Erythroblast (primary cell): ENCODE measurements at regions not wholly inside any gene's neighbourhood (a gene's known extent, or its start where the extent isn't known, plus 50 kb on each side); places are given as distances from the start of the nearest gene placed in this dataset.

Experiments used
- DNase-seq, 2 experiments: peaks; one replicate each; lab custom pipeline; 2025; lab: John Stamatoyannopoulos, UW
- GATA1 ChIP-seq: IDR thresholded peaks from 2 replicates; pipeline ENCODE4 v1.6.1; 2011; ENCODE audit warnings: low read depth, mild to moderate bottlenecking, control low read depth, low read length, moderate library complexity
- POLR2A ChIP-seq: IDR thresholded peaks from 2 replicates; pipeline ENCODE4 v1.6.1; 2011; ENCODE audit warnings: mild to moderate bottlenecking, low read length

DNA sequence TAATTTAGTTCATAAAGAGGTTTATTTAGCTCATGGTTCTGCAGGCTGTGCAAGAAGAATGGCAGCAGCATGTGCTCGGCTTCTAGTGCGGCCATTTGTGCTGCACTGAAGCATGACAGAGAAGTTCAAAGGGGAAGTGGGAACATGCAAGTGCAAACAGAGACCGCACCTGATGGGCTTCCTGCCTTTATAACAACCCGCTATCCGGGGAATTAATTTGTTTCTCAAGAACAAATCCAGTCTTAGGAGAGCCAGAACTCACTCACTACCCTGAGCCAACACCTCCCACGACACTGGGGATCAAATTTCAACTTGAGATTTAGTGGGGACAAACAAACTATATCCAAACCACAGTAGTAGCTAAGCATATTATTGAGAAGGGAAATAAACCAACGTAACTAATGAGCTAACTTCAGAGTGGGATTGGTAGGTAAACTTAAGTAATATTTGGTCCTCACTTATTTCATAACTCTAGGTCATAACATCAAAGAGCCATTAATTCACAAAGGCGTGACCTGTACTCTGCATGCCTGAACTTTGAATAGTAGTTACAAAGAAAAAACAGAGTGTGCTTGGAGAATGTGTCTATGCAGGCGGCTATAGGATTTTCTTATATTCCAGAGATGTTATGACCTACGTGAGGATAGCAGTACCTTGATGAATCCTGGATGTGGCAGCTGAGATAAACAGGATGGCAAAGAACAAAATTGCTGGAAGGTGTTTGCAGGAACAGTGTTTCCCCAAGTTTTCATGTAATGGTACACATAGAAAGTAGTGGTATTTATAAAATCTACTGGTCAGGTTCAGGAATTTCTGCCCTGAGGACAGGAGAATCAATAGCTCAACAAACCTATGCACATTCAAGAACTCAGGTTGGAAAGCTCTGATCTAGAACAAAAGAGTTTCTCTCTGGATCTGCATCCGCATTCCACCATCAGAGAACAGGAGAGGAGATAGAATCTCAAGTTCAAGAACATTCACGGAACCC lies 845.9 kb upstream of the ID2 start:
- TF ChIP-seq GATA1, result no peak
- TF ChIP-seq POLR2A, result no peak
- no peak for DNase-seq

DNA sequence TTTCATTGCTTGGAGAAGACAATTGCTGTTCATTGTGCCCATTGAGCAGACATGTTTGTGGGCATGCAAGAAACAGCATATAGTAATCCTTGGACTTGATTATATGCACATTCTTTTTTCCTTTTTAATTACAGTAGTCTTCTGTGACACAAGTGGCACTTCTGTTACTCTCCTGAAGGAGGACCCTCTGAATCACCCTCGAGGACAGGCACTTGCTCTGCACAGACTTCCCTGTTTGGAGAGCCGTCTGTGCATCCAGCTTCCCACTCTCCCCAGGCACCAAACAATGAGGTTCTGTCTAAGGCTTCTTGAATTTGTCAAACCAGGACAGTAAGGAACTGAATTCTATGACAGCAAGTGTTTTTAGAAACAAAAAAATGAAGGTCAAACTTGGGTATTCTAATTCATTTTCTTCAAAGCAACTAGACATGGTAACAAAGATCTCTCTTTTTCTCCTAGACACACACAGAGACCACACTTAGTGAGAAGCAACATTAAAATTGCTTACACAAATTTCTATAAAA lies 844.6 kb upstream of the ID2 start:
- DNase-seq, result no peak

DNA sequence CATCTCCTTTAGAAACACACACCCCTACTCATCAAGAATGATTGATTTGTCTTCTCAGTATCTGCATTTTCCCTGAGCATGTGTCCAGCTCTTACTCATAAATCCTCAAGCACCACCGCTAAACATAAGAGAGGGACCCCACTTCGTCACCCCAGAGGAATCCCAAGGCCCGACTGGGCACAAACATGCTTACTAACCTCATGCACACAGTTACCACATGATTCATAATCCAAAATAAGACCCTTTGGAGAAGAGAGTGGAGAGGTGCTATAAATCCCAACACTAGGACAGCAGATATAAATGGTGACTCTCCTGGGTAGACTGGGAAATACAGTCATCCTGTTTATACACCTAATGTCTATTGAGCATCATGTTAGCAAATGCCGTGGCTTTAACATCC lies 843.2 kb upstream of the ID2 start:
- TF ChIP-seq GATA1, result no peak
- no peak for DNase-seq

More for the DNA sequence above, 844.6 kb upstream of the ID2 start:
- TF ChIP-seq GATA1 (no peak), POLR2A (no peak)

DNA sequence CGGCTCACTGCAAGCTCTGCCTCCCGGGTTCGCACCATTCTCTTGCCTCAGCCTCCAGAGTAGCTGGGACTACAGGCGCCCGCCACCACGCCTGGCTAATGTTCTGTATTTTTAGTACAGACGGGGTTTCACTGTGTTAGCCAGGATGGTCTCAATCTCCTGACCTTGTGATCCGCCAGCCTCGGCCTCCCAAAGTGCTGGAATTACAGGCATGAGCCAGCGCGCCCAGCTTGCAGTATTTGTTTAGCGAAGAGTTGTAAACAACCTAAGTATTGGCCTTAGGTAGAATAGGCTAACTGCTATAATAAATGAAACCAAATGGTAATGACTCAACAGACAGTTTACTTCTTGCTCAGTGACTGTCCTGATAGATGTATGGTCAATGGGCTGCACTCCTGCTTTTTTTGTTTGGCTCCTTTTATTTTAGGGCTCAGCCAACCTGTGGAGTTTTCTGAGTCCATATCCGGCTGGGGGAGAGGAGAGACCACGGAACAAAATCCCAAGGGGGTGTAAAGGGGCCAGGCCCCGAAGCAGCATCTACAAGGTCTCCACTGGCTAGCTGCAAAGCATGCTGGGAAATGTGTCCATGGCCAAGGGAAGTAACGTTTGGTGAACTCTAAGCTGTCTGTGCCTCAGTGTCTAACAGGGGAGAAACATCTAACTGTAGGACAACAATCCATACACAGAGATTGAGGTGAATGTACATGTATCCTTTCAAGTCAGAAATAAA lies 841.0 kb upstream of the ID2 start:
- TF ChIP-seq GATA1 (no peak), POLR2A (no peak)
- no peak for DNase-seq

DNA sequence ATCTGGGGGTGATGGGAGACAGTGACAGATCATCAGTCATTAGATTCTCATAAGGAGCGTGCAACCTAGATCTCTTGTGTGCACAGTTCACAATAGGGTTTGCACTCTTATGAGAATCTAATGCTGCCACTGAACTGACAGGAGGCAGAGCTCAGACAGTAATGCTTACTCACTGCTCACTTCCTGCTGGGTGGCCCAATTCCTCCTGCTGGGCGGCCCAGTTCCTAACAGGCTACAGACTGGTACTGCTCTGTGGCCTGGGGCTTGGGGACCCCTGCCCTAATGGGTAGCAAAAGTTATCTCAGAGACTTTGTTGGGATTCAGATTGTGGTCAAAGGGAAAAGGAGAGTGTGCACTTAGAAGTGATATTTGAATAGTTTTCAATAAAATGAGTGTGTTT lies 840.1 kb upstream of the ID2 start:
- TF ChIP-seq GATA1 (no peak), POLR2A (no peak)
- no peak for DNase-seq

DNA sequence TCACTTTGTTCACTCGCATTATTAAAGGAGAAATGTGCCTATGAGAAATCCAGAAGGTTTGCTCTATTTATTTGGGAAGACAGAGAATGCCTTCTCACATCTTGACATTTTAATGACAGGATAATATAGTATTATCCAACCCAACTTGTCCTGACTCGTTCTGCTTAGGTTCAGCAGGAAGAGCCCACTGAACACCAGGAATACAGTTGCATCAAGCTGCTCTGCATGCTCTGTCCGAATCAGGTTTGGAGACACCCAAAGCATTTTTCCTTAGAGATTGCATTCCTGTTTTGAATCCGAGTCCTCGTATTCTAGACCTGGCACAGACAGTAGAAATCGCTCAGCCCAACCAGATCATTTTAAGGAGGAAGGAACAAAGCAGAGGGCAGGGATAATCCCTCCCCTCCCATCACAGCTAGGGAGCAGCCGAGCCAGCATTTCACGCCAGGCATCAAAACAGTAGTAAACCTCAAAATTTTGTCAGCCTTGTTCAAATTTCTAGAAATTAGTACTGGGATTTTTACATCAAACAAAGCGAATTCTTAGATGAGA lies 837.4 kb upstream of the ID2 start:
- TF ChIP-seq GATA1, result no peak
- TF ChIP-seq POLR2A, result no peak
- DNase-seq, result no peak

DNA sequence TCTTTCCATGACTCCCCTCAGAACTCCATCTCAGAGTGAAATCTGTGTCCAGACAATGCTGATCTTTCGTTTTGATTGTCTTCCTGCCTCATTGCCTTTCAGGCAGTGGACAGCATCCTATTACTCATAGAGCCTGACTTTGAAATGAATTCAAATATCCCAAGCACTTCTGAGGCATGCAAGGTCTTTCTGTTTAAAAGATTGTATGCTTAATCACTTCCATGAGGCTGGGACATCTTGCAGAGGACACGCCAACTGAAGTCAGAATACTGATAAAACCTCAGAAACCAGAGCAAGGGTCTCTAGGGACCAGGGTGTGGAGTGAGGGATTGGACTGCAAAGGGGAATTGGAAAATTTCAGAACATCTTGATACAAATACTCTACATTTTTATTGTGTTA lies 836.5 kb upstream of the ID2 start:
- TF ChIP-seq POLR2A (no peak), GATA1 (no peak)
- DNase-seq, result no peak

DNA sequence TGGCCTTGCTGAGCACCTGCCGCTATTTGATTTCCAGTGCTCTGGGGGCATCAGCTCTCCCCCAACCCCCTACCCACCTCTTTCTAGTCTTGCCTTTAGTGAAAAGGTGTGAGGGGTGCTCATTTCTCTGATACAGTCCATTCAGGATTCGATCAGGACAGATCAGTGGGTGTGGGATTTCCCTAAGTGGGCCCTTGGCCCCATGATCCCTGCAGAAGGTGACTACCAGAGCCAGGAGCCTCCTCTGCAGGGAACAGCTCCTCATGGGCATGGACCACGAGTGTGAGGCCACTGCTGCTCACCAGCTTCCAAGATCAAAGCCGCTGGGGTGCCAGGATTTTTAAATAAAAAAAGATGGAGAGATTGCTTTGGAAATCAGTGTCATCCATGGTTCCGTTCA lies 835.2 kb upstream of the ID2 start:
- TF ChIP-seq GATA1 (no peak), POLR2A (no peak)

DNA sequence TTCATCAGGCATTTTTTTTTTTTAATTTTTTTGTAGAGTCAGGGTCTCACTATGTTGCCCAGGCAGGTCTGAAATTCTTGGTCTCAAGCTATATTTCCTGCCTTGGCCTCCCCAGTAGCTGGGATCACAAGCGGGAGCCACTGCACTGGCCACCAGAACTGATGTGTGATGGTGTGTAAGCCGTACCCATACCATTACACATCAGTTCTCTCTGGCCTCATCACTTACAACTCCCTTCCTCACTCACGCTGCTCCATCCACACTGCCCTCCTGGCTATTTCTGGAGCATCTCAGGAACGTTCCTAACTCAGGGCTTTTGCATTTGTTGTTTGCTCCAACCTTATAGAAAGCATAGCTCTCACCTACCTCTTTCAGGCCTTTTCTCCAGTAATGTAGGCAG lies 834.5 kb upstream of the ID2 start:
- no peak for DNase-seq
- no peak for TF ChIP-seq GATA1
- no peak for TF ChIP-seq POLR2A

More for the DNA sequence above, 835.2 kb upstream of the ID2 start:
- no peak for DNase-seq

DNA sequence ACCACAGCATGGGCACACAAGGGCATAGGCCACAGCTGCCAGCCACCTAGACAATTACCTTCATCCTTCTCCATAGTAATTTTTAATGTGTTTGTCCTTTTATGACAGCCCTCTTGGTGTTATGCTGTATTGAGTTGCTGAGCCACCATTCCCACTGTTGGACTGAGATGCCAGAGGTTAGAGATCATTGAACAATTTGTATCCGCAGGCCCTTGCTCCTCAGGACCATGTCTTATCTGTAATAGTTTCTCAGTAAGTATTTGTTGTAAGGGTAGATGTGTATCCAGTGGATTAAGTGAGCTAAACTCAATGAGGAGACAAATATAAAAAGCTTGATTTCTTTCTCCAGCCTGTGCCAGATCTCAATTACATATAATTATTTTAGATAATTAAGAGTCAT lies 832.8 kb upstream of the ID2 start:
- DNase-seq, result no peak
- TF ChIP-seq GATA1 (no peak), POLR2A (no peak)

DNA sequence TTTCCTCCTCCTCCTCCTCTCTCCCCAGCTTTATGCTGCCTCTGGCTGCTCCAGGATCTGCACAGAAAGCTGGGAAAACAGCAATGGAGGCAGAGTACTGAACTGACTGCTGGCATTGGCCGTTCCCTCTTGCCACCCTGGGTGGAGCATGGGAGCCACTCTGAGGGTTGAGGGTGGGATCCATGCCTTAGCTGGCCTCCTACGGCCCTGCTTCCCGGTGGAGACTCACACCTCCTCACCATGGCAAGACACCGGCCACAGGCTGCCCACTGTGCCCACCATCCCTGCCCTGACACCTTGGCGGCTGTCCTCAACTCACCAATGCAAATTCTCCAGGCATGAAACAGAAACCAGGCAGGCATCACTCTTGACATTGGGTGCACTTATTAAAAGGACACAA lies 832.3 kb upstream of the ID2 start:
- TF ChIP-seq POLR2A, result no peak
- no peak for TF ChIP-seq GATA1
- no peak for DNase-seq

DNA sequence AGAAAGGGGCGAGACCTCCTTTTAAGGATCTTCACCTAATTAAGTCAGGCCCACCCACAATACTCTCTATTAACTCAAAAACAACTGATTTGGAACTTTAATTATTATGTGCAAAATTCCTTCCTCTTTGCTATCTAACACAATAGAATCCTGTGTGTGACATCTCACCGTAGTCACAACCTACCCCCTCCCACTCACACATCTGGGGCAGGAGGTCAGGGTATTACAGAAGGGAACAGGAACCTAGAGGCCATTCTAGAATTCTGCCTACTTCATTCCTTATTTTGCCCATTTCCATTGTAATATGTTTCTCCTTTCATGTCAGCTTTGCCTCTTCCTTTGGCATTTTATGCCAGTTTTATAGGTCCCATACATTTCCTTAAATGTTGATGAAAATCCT lies 829.3 kb upstream of the ID2 start:
- TF ChIP-seq GATA1, result no peak
- no peak for TF ChIP-seq POLR2A
- no peak for DNase-seq

DNA sequence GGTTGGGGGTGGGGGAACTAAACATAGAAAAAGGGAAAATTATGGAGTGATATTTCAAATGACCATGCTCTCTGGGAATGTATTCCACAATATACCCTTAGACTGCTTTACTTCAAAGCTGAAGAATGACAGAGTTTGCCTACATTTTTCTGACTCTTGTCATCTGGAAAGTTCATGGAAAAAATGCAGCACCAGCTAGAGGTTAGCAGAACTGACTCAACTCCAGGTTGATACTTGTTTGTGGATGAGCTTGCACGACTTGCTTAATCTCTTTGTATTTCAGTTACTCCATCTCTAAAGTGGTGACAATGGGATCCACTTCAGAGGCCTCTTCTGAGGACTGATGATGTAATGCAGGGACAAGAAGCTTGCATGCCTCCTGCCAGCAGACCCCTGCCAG lies 824.0 kb upstream of the ID2 start:
- no peak for DNase-seq
- TF ChIP-seq POLR2A, result no peak
- no peak for TF ChIP-seq GATA1

DNA sequence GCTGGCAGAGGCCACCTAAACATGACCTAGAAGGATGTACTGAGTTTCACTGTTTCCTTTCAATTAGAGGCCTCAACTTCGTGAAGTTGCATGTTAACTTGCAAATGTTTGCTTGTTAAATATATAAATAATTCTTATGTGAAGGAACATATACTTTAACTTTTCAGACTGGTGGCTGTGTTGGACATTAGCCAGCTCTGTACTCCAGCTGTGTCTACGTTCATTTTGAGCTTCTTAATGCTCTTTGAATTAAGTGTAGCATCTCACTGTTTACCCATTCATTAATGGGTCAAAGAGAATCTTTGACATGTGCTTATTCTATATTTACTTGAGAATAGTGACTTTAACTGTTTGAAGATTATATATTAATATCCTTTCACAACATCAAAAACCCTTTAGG lies 823.2 kb upstream of the ID2 start:
- no peak for DNase-seq
- TF ChIP-seq GATA1 (no peak), POLR2A (no peak)

DNA sequence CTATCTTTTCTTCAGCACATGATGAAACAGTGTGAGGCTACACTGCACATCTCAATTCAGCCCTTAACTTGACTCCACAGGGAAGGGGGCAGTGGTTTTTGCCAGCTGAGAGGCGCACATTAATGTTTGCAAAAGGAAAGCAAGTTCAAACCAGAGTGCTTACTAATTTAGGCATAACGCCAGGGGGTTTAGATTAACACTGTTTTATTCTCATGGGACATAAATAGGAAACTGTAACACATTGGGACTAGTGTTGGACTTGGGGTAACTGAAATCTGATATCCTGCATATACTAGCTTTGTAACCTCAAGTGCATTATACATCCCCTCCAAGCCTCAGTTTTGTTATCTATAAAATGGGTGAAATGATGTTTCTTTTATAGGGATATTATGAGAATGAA lies 821.2 kb upstream of the ID2 start:
- DNase-seq, result no peak
- TF ChIP-seq POLR2A (no peak), GATA1 (no peak)
